NCI-H748 (cell line): ENCODE measurements at regions not wholly inside any gene's neighbourhood (a gene's known extent, or its start where the extent isn't known, plus 50 kb on each side); places are given as distances from the start of the nearest gene placed in this dataset.
A peak's percentile ranks its signal among the peaks of the same experiment; 100 is the strongest.
"Not testable (repeated sequence)": the region's sequence is repeated elsewhere in the genome, so short reads cannot be mapped to it uniquely, and the experiment has no call there.

Experiments
- DNase-seq: peaks from one replicate; lab custom pipeline; 2025; ENCODE audit not compliant: unreplicated experiment; lab: John Stamatoyannopoulos, UW

- DNase-seq, result no peak
These were observed 155.5 kb upstream of the S1PR3 start for GRCh38 chr9:88835772-88836171.

- DNase-seq, result no peak
These were observed 153.5 kb upstream of the S1PR3 start for GRCh38 chr9:88837731-88838130.

GRCh38 chr9:88849878-88850277 is 141.4 kb upstream of the S1PR3 start:
- not testable (repeated sequence) for DNase-seq

GRCh38 chr9:88852794-88853193 is 138.5 kb upstream of the S1PR3 start:
- no peak for DNase-seq

GRCh38 chr9:88870627-88871026 is 120.6 kb upstream of the S1PR3 start:
- DNase-seq, result no peak

- no peak for DNase-seq
These were observed 119.6 kb upstream of the S1PR3 start for GRCh38 chr9:88871669-88872068.

- DNase-seq, result no peak
These were observed 118.9 kb upstream of the S1PR3 start for GRCh38 chr9:88872192-88872946.

GRCh38 chr9:88873635-88874034 is 117.6 kb upstream of the S1PR3 start:
- DNase-seq, result no peak

GRCh38 chr9:88874391-88874790 is 116.9 kb upstream of the S1PR3 start:
- DNase-seq, result peak; percentile 16

- DNase-seq, result no peak
These were observed 115.7 kb upstream of the S1PR3 start for GRCh38 chr9:88875400-88876120.

GRCh38 chr9:88880199-88880598 is 111.1 kb upstream of the S1PR3 start:
- no peak for DNase-seq

- DNase-seq, result not testable (repeated sequence)
These were observed 107.0 kb upstream of the S1PR3 start for GRCh38 chr9:88884291-88884690.

GRCh38 chr9:88886762-88887161 is 104.5 kb upstream of the S1PR3 start:
- not testable (repeated sequence) for DNase-seq

GRCh38 chr9:88889386-88889785 is 101.9 kb upstream of the S1PR3 start:
- DNase-seq, result no peak

- no peak for DNase-seq
These were observed 100.7 kb upstream of the S1PR3 start for GRCh38 chr9:88890546-88890945.

- no peak for DNase-seq
These were observed 100.2 kb upstream of the S1PR3 start for GRCh38 chr9:88891040-88891439.

GRCh38 chr9:88892724-88893123 is 98.5 kb upstream of the S1PR3 start:
- DNase-seq, result no peak

- DNase-seq, result no peak
These were observed 94.2 kb upstream of the S1PR3 start for GRCh38 chr9:88897081-88897480.

- DNase-seq, result no peak
These were observed 93.1 kb upstream of the S1PR3 start for GRCh38 chr9:88898039-88898720.

GRCh38 chr9:88905506-88905905 is 85.8 kb upstream of the S1PR3 start:
- DNase-seq, result no peak

GRCh38 chr9:88915916-88916315 is 75.4 kb upstream of the S1PR3 start:
- peak; percentile 76 for DNase-seq

GRCh38 chr9:88916894-88917293 is 74.4 kb upstream of the S1PR3 start:
- DNase-seq, result no peak
